Epithelial cell of proximal tubule (primary cell): ENCODE measurements at regions not wholly inside any gene's neighbourhood (a gene's known extent, or its start where the extent isn't known, plus 50 kb on each side); places are given as distances from the start of the nearest gene placed in this dataset.

Source experiments
- DNase-seq: peaks from one replicate; pipeline ENCODE4 v3.0.0-alpha.2; 2011; ENCODE audit warnings: low read depth
- H3K4me3 ChIP-seq: 2 replicates; pipeline ENCODE4 v1.5.1; 2011; ENCODE audit warnings: low read depth, mild to moderate bottlenecking, low read length
- CTCF ChIP-seq: conservative IDR thresholded peaks from 2 replicates; pipeline ENCODE4 v1.5.1; 2012; ENCODE audit warnings: low read depth, mild to moderate bottlenecking, low read length

- no peak for DNase-seq
- TF ChIP-seq CTCF, result no peak
- no peak overlapping the region for H3K4me3 ChIP-seq
Observed at GRCh38 chr2:104413890-104414289, 440.0 kb upstream of the POU3F3 start.

DNA sequence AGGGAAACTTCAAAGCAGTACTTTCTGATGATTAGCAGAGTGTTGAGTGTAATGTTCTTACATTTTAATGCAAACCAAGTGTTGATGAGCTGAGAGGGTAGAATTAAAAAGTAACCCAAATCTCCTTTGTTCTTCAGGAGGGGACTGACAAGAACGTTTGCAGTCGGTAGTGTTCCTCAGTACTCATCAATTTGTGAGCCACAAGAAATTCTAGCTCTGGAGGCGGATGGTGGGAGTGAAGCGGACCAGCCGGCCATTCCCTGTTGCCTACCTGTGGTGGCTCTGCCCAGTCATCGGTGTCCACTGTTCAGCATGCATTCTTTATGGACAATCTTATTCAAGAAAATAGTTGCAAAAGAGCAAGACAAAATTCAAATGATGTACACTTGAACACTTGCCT is 438.6 kb upstream of the POU3F3 start:
- H3K4me3 ChIP-seq, result no peak overlapping the region
- DNase-seq, result no peak
- TF ChIP-seq CTCF, result no peak

- DNase-seq, result no peak
- TF ChIP-seq CTCF, result no peak
Observed at GRCh38 chr2:104416339-104417000, 437.4 kb upstream of the POU3F3 start.

GRCh38 chr2:104420420-104420819 is 433.5 kb upstream of the POU3F3 start:
- H3K4me3 ChIP-seq, result no peak overlapping the region
- no peak for DNase-seq
- no peak for TF ChIP-seq CTCF

More at GRCh38 chr2:104416339-104417000, 437.4 kb upstream of the POU3F3 start:
- H3K4me3 ChIP-seq, result no peak overlapping the region

DNA sequence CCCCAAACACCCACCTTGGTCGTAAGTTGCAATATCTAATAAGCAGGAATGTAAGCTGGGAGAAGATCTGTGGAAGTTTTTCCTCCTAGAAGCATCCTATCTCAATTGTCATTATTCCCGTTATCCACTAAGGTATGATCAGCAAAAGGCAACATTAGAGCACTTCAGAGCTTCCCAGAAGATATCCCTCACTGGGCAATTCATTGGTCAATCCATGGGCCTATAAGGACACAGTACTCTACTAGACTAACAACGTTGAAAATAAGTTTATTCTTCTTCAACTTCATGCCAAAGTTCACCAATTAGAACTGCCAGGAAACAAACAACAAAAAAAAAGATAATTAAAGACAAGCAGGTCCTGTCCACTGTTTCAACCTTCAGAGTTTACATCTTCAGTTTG is 433.0 kb upstream of the POU3F3 start:
- no peak for TF ChIP-seq CTCF

DNA sequence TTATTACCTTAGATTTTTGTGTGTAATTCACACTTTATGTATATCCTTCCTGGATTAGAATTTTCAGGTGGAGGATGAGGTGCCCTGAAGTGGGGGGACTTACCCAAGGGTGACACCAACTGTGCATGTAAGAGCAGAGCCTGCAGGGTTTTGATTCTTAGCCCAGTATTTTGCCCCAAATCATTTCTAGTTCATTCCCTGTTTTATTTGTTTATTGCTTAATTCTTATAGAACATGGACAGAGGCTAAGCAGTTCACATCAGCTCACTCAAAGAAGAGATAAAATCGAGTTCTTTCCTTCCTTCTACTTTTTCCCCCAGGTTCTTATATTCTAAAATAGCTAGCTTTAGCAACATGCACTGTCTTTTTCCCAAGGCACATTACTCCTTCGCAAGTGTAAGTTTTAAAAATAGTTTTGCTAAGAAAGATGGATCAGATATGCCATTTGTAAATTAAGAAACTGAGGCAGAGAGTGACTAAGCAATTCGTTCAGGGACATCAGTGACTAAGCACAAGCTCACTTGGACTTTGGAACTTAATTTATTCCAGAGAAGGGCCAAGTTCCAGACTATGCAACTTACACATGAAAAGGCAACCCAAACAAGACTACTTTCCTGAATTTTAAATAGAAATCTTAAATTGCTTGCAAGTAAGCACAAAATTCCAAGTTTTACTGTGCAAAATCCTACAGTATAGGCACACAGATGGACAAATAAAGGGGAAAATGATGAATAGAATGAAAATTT is 427.9 kb upstream of the POU3F3 start:
- H3K4me3 ChIP-seq, result no peak overlapping the region
- no peak for TF ChIP-seq CTCF
- peak; percentile 35 for DNase-seq

More for the DNA sequence above, 433.0 kb upstream of the POU3F3 start:
- H3K4me3 ChIP-seq, result no peak overlapping the region
- no peak for DNase-seq
